HG03066 (cell line): ENCODE measurements at regions not wholly inside any gene's neighbourhood (a gene's known extent, or its start where the extent isn't known, plus 50 kb on each side); places are given as distances from the start of the nearest gene placed in this dataset.
"Not testable (repeated sequence)": the region's sequence is repeated elsewhere in the genome, so short reads cannot be mapped to it uniquely, and the experiment has no call there.

Source experiments
- ATAC-seq: cut with Tn5 transposase; IDR thresholded peaks from one replicate; pipeline ENCODE4 v1.9.1; 2021; ENCODE audit warnings: low read depth; ENCODE audit not compliant: unreplicated experiment

DNA sequence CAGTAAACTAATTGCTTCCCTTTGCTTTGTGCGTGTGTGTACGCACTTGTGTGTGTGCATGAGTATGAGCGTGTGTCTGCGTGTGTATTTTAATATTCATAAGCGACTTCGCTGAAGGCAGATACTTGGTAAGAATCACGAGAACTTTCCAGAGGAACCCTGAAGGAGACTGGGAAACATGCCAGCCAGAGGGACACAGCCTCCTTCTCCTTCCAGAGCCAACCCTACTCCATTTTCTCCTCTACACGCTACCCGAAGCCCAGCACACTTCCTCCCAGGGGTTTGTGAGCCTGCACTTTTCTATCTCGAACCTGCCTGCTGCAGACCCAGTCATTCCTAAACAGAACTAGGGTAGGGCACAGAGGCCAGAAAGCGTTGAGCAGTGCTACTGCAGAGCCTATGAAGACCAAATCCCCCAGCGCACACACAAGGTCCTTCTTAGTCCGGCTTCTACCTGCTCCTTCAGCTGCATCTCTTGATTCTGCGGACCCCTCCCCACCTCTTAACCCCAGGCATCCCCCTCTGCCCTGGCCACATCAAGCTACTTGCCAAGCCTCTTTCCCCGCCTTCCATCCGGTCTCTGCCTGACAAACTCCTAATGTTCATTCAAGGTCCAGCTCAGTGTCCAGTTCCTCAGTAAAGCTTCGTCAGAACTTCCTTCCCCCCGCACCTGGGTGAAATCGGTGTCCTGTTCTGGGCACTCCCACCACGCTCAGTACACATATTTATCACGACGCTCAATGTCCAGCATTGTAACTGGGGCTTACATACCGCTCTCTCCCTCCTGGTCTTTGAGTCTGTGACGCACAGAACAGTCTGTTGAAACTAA, 191.8 kb downstream of the FAM43A start:
- no peak for ATAC-seq

- ATAC-seq, result no peak
Measured at GRCh38 chr3:194879126-194879877, 193.6 kb downstream of the FAM43A start.

DNA sequence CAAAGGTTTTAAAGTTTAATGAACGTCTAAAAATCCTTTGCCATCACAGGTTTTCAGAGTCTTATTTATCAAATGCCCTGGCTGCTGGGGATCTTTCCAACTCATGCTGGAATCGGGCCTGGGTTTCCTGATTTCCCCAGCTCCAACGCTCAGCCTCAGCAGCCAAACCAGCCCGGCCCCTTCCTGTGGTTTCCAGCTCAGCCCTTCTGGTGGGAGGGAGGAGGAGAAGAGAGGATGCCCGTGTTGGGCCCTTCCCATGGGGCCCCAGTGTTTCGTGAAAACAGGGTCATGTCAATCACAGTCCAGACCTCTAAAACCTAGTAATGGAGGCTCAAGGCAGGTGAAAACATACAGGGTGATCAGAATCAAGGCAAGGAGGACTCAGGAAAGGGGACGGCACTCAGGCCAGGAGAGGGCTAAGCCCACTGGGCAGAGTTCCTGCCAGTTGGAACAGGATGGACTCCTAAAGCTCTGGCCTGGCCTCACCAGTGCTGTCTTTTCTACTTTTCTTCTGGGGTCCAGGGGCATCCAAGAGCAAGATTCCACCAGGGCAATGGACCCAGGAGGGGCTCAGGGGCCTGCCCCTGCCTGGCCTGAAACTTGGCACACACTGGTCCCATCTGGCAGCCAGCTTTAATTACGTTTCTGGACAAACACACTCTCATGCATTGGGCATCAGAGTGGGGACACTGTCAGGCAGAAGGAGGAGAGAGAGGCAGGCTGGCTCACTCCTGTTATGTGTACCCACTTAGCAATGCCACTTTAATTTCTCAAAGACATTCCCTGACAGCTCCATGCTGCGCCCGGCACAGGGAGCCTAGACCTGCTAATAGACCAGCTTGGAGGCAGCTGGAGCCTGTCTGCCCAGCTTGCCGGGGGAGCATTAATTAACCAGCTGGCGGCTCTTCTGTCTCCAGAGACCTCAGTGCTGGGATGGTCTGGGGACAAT, 194.6 kb downstream of the FAM43A start:
- no peak for ATAC-seq

DNA sequence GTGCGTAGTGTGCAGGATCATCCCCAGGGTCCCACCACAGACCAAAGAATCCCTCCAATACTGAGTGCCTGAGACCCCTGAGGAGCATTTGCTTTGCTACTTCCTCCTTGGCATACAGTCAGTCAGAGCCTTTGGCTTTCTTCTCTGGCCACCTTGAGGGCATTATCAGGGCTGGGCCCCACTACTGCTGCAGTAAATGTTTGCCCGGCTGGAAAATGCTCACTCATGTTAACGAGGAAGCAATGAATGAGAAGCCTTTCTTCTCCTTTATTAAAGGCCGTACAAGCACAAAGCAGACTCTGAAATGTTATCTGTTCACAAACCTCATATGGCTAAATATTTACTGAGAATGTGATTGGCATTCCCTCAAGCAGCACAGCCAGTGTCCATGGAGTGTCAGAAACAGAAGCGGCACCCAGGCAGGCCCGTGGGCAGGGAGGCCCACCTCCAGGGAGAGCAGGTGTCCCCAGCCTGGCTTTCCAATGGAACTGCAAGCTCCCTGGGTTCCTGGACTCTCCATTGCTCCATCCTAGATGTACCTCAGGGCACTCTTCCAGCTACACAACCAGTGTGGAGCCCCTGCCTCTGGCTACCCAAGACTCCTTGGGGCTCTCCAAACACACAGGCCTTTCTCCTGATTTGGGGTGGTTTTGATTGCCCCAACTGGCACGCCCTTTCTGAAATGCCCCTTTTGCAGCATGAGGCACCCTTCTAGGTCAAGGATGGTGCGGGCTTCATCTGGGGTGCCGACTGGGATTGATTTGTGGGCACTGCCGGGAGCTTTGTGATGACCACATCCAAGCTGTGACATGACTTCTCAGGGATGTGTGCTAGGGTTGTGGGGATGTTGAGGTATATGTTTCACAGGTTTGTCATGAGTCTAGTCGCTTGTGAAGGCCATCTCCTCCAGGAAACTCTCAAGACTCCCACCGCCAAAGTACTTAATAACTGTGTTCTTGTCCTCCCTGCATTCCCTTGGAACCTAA, 195.6 kb downstream of the FAM43A start:
- no peak for ATAC-seq

- no peak for ATAC-seq
Measured at GRCh38 chr3:194884649-194885315, 199.1 kb downstream of the FAM43A start.

GRCh38 chr3:194885766-194886165, 200.1 kb downstream of the FAM43A start:
- ATAC-seq, result no peak

DNA sequence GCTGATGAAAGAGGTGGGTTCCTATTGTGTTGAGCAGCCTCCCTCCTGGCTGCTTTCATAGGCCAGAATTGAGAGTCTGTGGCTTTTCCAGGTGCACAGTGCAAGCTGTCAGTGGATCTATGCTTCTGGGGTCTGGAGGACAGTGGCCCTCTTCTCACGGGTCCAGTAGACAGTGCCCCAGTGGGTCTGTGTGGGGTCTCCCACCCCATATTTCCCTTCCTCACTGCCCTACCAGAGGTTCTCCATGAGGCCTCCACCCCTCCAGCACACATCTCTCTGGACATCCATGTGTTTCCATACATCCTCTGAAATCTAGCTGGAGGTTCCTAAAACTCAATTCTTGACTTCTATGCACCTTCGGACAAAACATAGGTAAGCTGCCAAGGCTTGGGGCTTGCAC, 201.2 kb downstream of the FAM43A start:
- ATAC-seq, result no peak

DNA sequence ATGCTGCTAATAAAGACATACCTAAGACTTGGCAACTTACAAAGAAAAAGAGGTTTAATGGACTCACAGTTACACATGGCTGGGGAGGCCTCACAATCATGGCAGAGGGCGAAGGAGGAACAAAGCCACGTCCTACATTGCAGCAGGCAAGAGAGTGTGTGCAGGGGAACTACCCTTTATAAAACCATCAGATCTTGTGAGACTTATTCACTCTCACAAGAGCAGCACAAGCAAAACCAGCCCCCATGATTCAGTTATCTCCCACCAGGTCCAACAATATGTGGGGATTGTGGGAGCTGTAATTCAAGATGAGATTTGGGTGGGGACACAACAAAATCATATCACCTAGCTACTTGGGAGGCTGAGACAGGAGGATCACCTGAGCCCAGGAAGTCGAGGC, 202.4 kb downstream of the FAM43A start:
- ATAC-seq, result not testable (repeated sequence)

DNA sequence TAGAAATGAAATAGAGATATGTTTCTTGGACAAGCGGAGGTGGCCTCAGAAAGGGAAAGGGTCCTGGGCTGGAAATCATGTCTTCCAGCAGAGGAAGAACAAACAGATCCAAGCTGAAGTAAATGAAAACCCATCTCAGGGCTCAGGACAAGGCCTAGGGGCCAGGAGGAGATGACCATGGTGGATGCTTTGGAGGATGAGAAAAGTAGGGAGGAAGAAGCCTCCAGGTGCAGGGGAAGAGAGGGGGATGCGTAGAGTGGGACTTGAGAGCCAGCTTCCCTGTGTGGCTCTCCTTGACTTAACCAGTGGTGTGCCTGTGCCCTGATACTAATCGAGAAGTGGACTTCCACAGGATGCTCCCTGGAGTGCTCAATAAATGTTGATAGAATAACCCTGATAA, 203.2 kb downstream of the FAM43A start:
- no peak for ATAC-seq

GRCh38 chr3:194890091-194890490, 204.4 kb downstream of the FAM43A start:
- ATAC-seq, result no peak

- ATAC-seq, result no peak
Measured at GRCh38 chr3:194893121-194893987, 207.7 kb downstream of the FAM43A start.

DNA sequence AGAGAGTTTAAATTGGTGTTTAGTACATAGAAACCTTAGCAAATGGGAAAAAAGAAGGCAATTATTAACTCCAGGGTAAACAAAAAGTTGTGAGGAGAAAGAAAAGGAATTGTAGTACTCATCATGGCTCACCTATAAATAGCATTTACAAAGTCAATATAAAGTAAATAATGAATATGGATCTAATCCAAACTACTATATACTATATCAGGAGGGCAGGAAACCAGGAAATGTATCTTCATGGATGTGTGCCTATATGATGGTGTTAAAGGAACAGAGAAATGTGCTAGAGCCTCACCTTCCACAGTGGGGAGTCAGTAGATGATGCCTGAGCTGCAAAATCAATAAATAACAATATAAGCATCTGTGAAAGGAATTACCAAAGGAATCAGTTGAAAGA, 208.9 kb downstream of the FAM43A start:
- ATAC-seq, result no peak

DNA sequence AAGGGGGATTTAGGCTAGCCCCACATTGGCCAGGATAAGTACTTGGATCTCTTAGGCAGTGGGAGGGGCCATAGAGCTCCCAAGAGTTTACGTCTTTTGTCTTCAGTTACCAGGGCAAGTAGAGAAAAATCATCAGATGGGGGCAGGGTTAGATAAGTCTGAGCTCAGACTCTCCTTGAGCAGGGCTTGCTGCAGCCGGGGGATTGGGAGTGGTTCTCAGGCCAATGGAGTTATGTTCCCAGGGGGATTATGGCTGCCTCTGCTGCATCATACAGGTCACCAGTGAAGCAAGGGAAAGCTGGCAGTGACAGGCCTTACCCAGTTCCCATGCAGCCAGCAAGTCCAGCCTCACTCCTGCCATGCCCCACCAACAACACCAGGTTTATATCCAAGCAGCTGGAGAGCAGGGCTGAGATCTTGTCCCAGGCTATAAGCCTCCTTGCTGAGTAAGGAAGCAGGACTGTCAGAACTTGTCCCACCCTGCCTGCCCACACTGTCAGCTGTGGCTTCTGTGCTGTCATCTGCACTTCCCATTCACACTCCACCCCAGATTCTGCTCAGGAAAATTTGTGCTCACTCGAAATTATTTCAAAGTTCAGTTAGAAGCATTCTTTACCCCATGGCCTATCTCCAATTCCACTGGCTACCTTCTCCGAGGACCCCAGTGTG, 215.3 kb downstream of the FAM43A start:
- no peak for ATAC-seq

GRCh38 chr3:194903447-194903846, 217.8 kb downstream of the FAM43A start:
- not testable (repeated sequence) for ATAC-seq

DNA sequence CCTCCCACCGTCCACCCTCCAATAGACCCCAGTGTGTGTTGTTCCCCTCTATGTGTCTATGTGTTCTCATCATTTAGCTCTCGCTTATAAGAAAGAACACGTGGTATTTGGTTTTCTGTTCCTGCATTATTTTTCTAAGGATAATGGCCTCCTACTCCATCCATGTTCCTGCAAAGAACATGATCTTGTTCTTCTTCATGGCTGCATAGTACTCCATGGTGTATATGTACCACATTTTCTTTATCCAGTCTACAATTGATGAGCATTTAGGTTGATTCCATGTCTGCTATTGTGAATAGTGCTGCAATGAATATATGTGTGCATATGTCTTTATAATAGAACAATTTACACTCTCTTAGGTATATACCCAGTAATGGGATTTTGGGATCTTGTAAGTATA, 219.3 kb downstream of the FAM43A start:
- not testable (repeated sequence) for ATAC-seq

DNA sequence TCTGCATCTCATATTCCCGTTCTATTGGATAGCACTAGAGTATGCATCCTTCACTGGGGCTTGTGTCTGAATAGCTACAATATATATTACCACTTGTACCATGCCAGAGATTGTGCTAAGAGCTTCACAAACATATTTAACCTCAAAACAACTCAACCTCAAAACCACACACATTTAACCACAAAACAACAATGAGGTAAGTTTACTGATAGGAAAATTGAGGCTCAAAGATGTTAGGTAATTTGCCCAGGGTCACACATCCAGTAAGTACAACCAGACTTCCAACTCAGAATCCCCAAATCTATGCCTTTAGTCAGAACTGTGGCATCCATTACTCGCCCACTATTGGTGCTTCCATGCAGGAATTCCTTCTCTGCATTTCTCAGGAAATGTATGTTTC, 220.0 kb downstream of the FAM43A start:
- ATAC-seq, result no peak

DNA sequence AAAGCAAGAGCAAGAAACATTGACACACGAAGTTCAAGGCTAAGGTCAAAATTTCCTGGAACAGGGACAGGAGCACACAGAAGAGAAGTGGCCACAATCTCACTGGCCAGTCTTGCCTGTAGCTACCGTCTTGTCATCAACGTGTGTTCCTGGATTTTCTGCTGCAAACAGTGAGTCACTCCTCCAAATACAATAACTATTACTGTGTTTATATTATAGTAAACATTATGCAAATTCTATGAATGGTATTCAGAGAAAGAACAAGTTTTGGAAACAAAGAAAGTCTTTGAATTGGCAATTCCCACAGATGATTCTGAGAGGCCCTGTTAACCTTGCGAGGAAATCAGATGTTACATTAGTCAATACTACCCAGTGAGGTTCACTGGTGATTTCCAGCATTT, 220.5 kb downstream of the FAM43A start:
- no peak for ATAC-seq
